NCI-H2107 treated with DMSO at 0.1 percent for 48 hours (cell line): ENCODE measurements at regions not wholly inside any gene's neighbourhood (a gene's known extent, or its start where the extent isn't known, plus 50 kb on each side); places are given as distances from the start of the nearest gene placed in this dataset.
"Not testable (repeated sequence)": the region's sequence is repeated elsewhere in the genome, so short reads cannot be mapped to it uniquely, and the experiment has no call there.

ENCODE experiments used
- DNase-seq: peaks from one replicate; lab custom pipeline; 2025; ENCODE audit not compliant: unreplicated experiment; lab: John Stamatoyannopoulos, UW

DNA sequence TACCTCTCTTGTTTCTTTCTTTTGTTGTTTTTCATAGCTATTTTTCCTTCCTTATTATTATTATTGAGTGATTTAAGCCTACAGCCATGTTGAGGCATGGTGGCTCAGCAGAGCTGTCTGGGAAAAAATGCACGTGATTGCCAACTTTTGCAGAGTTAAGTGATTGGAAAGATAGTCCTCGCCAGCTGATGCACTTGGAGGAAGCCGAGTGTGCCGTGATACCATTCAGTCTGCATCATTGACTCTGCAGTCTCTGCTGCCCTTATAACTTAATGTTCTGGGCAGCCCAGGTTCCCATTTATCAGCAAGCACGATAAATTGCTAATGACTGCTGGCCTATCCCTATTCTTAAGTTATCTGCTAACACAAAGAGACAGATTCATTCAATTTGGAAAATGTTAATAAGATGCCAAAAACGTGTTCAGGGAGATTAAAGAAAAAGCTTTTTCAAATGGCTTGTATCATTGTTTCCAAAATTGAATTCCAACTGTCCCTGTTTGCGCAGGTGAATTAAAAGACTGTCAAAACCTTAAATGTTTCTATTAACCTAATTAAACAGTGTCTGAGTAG lies 232.9 kb upstream of the NPY start:
- no peak for DNase-seq

DNA sequence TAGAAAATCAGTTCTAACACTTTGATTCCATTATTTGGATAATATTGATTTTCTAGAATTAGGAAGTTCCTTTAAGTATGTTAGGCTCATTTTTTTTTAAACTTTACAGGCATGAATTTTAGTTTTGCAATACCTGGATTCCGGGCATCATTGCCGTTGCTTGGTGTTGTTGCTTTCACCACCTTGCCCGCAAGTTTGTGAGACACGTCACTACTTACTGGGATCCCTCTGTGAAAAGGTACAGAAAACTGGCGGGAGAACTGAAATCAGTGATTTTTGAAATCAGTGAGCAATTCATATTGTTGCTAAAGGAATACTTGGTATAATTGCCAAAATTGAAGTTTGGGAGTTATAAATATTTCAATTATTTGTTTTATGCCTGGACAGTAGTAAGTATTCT lies 232.3 kb upstream of the NPY start:
- DNase-seq, result no peak

- peak; percentile 63 for DNase-seq
These were observed 231.3 kb upstream of the NPY start for GRCh38 chr7:24052572-24053260.

DNA sequence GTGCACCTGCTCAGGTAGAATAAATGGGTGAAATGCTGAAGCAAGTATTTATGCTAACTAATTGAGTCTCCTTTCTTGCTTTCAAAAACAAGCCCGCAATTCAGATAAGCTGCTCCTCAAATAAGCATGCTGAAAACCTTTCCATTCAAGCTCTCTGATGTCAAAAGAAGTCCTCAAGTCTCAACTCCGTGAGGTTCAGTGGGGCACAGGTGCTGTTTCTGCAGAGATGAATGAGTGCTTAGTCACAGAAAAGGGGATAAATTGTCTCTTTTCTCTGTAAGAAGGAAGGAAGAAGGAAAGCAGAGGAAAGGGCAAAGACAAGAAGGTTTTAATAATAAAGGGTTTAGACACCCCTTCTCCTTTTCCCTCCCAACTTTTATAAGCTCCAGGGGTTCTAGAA lies 229.8 kb upstream of the NPY start:
- DNase-seq, result no peak

- DNase-seq, result no peak
These were observed 226.7 kb upstream of the NPY start for GRCh38 chr7:24057243-24057642.

DNA sequence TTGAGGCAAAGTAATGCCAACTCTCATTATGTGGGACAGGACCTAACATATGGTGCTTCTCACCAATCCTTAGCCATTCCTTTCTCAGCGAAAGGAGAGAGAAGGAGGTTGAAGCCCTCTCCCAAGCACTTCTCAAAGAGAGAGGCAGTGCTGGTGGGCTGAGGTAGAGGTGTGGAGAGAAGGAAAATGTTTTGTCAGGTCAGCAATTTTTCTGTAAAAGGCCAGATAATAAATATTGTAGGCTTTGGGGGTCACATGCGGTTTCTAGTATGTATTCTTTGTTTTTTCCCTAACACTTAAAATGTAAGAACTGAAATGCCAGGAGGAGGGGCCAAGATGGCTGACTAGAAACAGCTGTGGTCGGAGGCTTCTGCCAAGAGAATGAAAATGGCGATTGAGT lies 225.0 kb upstream of the NPY start:
- DNase-seq, result no peak

DNA sequence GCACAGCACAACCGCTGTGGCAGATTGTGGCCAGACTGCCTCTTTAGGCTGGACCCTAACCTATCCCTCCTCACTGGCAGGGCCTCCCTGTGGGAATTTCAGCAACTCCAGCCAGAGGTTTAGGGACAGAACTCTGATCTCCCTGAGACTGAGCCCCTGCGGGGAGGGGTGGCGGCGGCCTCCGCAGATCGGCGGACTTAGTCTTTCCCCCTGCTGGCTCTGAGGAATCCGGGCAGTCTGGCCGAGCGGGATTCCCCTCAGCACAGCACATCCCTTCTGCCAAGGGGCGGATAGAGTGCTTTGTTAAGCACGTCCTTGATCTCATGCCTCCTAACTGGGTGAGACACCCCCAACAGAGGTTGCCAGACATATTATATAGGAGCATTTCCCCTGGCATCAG lies 224.2 kb upstream of the NPY start:
- no peak for DNase-seq

DNA sequence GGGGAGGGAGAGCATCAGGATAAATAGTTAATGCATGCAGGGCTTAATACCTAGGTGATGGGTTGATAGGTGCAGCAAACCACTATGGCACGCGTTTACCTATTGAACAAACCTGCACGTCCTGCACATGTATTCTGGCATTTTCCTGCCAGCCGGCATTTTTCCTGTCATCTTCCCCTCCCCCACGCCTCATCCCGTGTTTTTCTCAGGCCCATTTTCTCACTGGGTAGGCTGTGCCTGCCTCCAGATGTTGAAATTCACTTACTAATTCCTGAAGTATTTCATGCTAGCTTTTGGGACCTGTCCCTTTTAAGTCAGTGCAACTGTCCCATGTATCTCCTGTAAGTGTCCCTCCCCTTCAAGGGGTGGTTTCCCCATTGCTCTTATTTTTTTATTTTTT lies 220.3 kb upstream of the NPY start:
- no peak for DNase-seq

DNA sequence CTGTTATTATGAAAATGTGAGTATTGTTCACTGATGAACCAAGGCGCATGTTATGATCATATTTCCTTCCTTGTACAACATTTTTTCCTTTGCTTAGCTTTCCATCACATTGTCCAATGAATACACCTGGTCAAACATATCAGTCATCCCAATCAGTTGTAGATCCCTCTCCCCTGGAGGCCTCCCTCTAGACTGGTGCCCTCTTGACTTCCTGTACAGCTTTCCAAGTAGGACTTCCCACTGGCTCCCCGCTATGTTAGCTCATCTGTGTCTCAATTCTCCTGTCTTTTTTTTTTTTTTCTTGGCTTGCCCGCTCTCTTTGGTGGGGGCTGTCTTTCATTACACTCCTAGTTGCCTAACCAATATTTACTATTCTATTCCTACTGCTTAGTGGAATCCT lies 214.2 kb upstream of the NPY start:
- no peak for DNase-seq

- no peak for DNase-seq
These were observed 210.2 kb upstream of the NPY start for GRCh38 chr7:24073651-24074420.

DNA sequence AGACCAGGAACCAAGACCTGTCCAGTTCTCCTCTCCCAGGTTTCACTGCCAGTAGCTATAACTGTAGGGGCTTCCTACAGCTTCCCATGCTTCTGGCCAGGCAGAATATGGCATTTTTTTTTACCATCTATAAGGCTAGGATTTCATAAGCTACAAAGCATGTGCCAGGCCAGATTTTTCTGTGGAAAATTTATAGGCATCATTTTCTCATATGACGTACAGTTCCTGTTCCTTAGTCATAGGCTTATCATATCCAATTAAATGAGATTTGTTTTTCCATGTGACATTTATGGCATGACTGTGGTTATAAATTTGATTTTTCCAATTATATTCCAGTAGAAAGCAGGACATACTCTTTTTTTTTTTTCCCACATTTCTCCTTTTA lies 208.6 kb upstream of the NPY start:
- no peak for DNase-seq

GRCh38 chr7:24082826-24083225 lies 201.2 kb upstream of the NPY start:
- no peak for DNase-seq

DNA sequence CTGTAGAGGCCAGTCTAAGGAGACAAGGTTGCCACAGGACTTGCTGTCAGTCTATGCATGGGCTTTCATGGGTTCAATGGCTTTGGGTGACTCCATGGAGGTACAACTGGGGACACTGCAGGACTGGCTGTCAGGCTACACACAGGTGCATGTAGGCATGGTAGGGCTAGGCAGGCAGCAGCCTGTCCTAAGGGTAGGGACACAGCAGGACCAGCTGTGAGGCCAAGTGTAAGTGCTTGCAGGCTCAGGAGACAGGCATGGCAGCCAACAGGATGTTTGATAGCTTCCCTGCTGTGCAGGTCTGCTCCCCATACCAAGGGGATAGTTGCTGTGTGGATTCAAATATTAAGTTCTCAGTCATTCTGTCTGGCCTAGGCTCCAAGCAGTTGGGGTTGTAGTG lies 181.0 kb upstream of the NPY start:
- DNase-seq, result no peak

- no peak for DNase-seq
These were observed 175.0 kb upstream of the NPY start for GRCh38 chr7:24108906-24109376.

DNA sequence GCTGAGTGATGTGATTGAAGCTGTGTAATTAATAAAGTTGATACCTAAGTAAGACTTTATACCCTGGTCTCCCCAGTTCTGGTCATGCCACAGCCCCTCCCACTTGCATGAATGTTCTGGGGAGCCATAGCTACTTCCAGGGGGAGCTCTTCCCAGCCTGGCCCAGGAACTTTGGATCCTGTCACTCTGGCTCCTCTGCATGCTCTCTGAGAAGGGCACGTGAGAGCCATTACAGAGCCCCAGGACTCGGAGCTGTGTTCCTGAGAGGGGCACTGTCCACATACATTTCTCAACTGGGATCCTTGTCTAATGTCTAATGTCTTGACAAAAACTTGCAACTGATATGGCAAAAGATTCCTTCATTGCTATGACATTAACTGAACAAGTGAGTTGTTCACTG lies 173.9 kb upstream of the NPY start:
- DNase-seq, result no peak

DNA sequence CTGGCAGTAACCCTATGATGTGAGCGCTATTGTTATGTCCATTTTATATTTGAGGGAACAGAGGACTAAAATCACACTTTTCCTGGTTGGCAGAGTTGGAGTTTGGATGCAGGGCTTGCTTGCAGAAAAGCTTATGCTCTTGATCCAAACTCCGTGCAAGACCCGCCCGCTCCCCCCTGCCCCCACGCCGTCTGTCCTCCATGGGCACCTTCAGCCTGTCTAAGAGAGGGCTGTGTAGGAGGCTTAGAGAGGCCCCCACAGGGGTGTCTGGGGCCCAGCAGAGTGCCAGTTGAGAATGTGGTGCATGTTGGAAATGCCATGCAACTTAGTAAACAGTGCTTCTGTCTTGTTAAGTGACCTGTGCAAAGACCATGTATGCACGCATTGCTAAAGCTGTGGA lies 170.5 kb upstream of the NPY start:
- DNase-seq, result no peak

DNA sequence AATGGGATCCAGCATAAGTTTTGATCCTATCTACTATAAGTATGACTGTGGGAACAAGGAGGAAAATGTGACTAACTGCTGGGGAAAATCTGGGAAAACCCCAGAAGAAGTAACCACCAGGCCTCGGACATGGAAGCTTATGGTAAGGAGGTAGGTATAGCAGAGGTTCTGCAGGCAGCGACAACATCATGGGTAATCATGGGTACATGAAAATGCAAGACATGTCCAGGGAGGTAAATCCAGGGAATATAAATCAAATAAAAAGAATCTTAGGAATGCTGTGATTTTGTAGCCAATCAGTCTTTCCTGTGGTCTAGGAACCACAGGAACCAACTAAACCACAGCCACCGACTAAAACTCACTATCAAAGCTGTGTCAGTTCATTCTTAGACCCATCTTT lies 168.3 kb upstream of the NPY start:
- DNase-seq, result no peak

- not testable (repeated sequence) for DNase-seq
These were observed 166.0 kb upstream of the NPY start for GRCh38 chr7:24117903-24118499.

GRCh38 chr7:24119852-24120251 lies 164.1 kb upstream of the NPY start:
- no peak for DNase-seq

DNA sequence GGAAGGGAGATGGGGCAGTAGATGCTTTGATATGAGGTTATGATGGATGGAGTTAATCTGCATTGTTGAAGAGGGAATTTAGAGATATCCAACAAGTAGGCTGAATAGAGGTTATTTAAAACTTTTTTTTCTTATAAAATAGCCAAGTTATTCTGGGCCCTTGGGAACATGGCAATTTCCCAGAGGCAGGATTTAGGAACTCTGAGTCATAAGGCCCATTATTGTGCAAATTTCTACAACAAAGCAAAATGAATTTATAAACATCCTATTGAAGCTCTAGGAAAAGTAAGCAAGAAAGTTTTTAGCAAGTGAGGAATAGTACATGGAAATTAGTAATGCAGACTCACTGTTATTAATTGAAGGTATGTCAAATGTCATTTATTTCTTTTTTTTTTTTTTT lies 160.9 kb upstream of the NPY start:
- no peak for DNase-seq

GRCh38 chr7:24125765-24126164 lies 158.2 kb upstream of the NPY start:
- no peak for DNase-seq

DNA sequence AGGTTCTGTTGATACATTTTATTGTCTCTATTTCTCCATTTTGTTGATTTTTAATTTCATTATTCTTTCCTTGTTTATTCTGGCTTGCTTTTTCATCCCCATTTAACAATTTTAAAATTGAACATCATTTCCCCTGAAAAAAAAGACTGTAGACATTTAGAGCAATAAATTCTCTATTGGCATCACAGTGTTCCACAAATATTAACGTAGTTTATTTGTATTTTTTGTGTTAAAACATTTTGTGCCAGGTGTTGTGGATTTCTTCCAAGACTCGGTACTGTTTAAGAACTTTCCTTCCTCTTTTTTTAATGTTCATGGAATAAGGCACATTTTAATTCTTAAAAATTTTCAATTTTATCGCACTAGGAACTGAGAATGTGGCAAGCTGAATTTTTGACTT lies 156.1 kb upstream of the NPY start:
- DNase-seq, result no peak
